Astrocyte (in vitro differentiated cells and primary cell): ENCODE measurements at regions not wholly inside any gene's neighbourhood (a gene's known extent, or its start where the extent isn't known, plus 50 kb on each side); places are given as distances from the start of the nearest gene placed in this dataset.

ENCODE experiments used
- DNase-seq: peaks from one replicate; pipeline ENCODE4 v3.0.0-alpha.2; 2010; ENCODE audit warnings: low read depth
- FAIRE-seq: peaks from 2 replicates; lab custom pipeline; 2011; peaks lifted over from hg19 to GRCh38; lab: Jason Lieb, UNC
- H2AFZ ChIP-seq: 2 replicates; pipeline ENCODE4 v1.6.0; 2012; ENCODE audit warnings: low read depth, low read length, inconsistent platforms
- H3K27ac ChIP-seq: 2 replicates; pipeline ENCODE4 v1.5.1; 2011; ENCODE audit warnings: low read depth, low read length, inconsistent platforms
- H3K27me3 ChIP-seq: 2 replicates; pipeline ENCODE4 v1.6.0; 2011; ENCODE audit warnings: low read length, inconsistent platforms; ENCODE audit not compliant: insufficient read depth
- H3K36me3 ChIP-seq: 2 replicates; pipeline ENCODE4 v1.5.1; 2011; ENCODE audit warnings: low read length, inconsistent platforms; ENCODE audit not compliant: insufficient read depth
- H3K4me1 ChIP-seq: 2 replicates; pipeline ENCODE4 v1.5.1; 2011; ENCODE audit warnings: low read length, inconsistent platforms; ENCODE audit not compliant: insufficient read depth
- H3K4me2 ChIP-seq: 2 replicates; pipeline ENCODE4 v1.6.0; 2012; ENCODE audit warnings: low read length, inconsistent platforms
- H3K4me3 ChIP-seq: 2 replicates; pipeline ENCODE4 v1.5.1; 2011; ENCODE audit warnings: low read depth, mild to moderate bottlenecking, low read length, inconsistent platforms; ENCODE audit not compliant: insufficient read depth
- H3K79me2 ChIP-seq: 2 replicates; pipeline ENCODE4 v1.6.0; 2012; ENCODE audit warnings: mild to moderate bottlenecking, low read length, inconsistent platforms; ENCODE audit not compliant: insufficient read depth
- H3K9ac ChIP-seq: 2 replicates; pipeline ENCODE4 v1.6.0; 2012; ENCODE audit warnings: mild to moderate bottlenecking, low read length, inconsistent platforms
- H3K9me3 ChIP-seq: 2 replicates; pipeline ENCODE4 v1.5.1; 2012; ENCODE audit warnings: low read depth, mild to moderate bottlenecking, low read length, inconsistent platforms; ENCODE audit not compliant: insufficient read depth
- H4K20me1 ChIP-seq: 2 replicates; pipeline ENCODE4 v1.6.0; 2012; ENCODE audit warnings: low read length, inconsistent platforms; ENCODE audit not compliant: insufficient read depth
- H3K27ac Mint-ChIP-seq: one replicate; pipeline ENCODE4 v1.8.0; 2021; ENCODE audit warnings: mild to moderate bottlenecking, mixed read lengths; ENCODE audit not compliant: unreplicated experiment
- H3K27me3 Mint-ChIP-seq: one replicate; pipeline ENCODE4 v1.8.0; 2021; ENCODE audit warnings: low read depth, mixed read lengths; ENCODE audit not compliant: unreplicated experiment
- H3K36me3 Mint-ChIP-seq: one replicate; pipeline ENCODE4 v1.8.0; 2021; ENCODE audit warnings: low read depth, mixed read lengths; ENCODE audit not compliant: unreplicated experiment
- H3K4me1 Mint-ChIP-seq: one replicate; pipeline ENCODE4 v1.8.0; 2021; ENCODE audit warnings: low read depth, mixed read lengths; ENCODE audit not compliant: unreplicated experiment
- H3K4me3 Mint-ChIP-seq: one replicate; pipeline ENCODE4 v1.8.0; 2021; ENCODE audit warnings: mild to moderate bottlenecking, moderate library complexity, mixed read lengths; ENCODE audit not compliant: unreplicated experiment
- H3K9me3 Mint-ChIP-seq: one replicate; pipeline ENCODE4 v1.8.0; 2021; ENCODE audit warnings: mild to moderate bottlenecking, mixed read lengths; ENCODE audit not compliant: unreplicated experiment
- CTCF ChIP-seq: IDR thresholded peaks from 2 replicates; pipeline ENCODE4 v1.5.1; 2011; ENCODE audit warnings: low read depth, mild to moderate bottlenecking, inconsistent platforms, low read length, moderate library complexity; ENCODE audit not compliant: insufficient read depth
- EZH2 ChIP-seq: IDR thresholded peaks from 2 replicates; pipeline ENCODE4 v1.6.1; 2012; ENCODE audit warnings: mild to moderate bottlenecking, low read length, inconsistent platforms; ENCODE audit not compliant: insufficient read depth

GRCh38 chr3:111286746-111287145 is 215.1 kb downstream of the NECTIN3 start:
- H3K4me3 Mint-ChIP-seq = no peak overlapping the region
- no peak overlapping the region for H3K4me3 ChIP-seq
- DNase-seq = no peak

GRCh38 chr3:111292117-111292516 is 220.5 kb downstream of the NECTIN3 start:
- no peak for FAIRE-seq
- peaks cover 3% of the 10 kb centered on the region for H3K9me3 Mint-ChIP-seq
- H4K20me1 ChIP-seq = no peaks in the 10 kb centered on the region
- no peaks in the 10 kb centered on the region for H3K4me1 ChIP-seq
- no peak overlapping the region for H3K4me3 ChIP-seq
- no peak overlapping the region for H3K4me2 ChIP-seq
- H3K27ac Mint-ChIP-seq = no peak overlapping the region
- no peaks in the 10 kb centered on the region for H3K27me3 ChIP-seq
- no peaks in the 10 kb centered on the region for H3K36me3 ChIP-seq
- TF ChIP-seq CTCF = no peak
- no peak for TF ChIP-seq EZH2
- no peaks in the 10 kb centered on the region for H3K79me2 ChIP-seq
- H3K4me3 Mint-ChIP-seq = no peak overlapping the region
- H3K4me1 Mint-ChIP-seq = peaks cover 3% of the 10 kb centered on the region
- no peaks in the 10 kb centered on the region for H3K9me3 ChIP-seq
- no peaks in the 10 kb centered on the region for H3K27me3 Mint-ChIP-seq
- H3K27ac ChIP-seq = no peak overlapping the region
- no peak overlapping the region for H2AFZ ChIP-seq
- DNase-seq = no peak
- H3K36me3 Mint-ChIP-seq = no peaks in the 10 kb centered on the region
- no peak overlapping the region for H3K9ac ChIP-seq

More at GRCh38 chr3:111286746-111287145, 215.1 kb downstream of the NECTIN3 start:
- H3K27me3 Mint-ChIP-seq = no peaks in the 10 kb centered on the region
- no peak overlapping the region for H3K27ac ChIP-seq
- H3K36me3 ChIP-seq = no peaks in the 10 kb centered on the region
- no peaks in the 10 kb centered on the region for H3K9me3 Mint-ChIP-seq
- H3K27ac Mint-ChIP-seq = no peak overlapping the region
- H3K4me2 ChIP-seq = no peak overlapping the region
- no peak overlapping the region for H2AFZ ChIP-seq
- no peaks in the 10 kb centered on the region for H3K27me3 ChIP-seq
- no peaks in the 10 kb centered on the region for H3K36me3 Mint-ChIP-seq
- no peaks in the 10 kb centered on the region for H3K4me1 Mint-ChIP-seq
- H4K20me1 ChIP-seq = no peaks in the 10 kb centered on the region
- TF ChIP-seq CTCF (no peak), EZH2 (no peak)
- no peaks in the 10 kb centered on the region for H3K79me2 ChIP-seq
- no peaks in the 10 kb centered on the region for H3K4me1 ChIP-seq
- no peak for FAIRE-seq
- H3K9me3 ChIP-seq = no peaks in the 10 kb centered on the region
- no peak overlapping the region for H3K9ac ChIP-seq

- DNase-seq (peak; percentile 47), FAIRE-seq (peak; percentile 39)
- H3K9me3 ChIP-seq = no peaks in the 10 kb centered on the region
- no peak for TF ChIP-seq CTCF
- TF ChIP-seq EZH2 = no peak
- no peak overlapping the region for H3K4me3 ChIP-seq
- H2AFZ ChIP-seq = no peak overlapping the region
- H3K36me3 ChIP-seq = no peaks in the 10 kb centered on the region
- no peaks in the 10 kb centered on the region for H4K20me1 ChIP-seq
- H3K79me2 ChIP-seq = no peaks in the 10 kb centered on the region
- Mint-ChIP-seq H3K4me1 (peaks cover 42% of the 10 kb centered on the region), H3K27ac (peak overlapping the region; percentile 84), H3K4me3 (no peak overlapping the region), H3K9me3 (no peaks in the 10 kb centered on the region), H3K36me3 (no peaks in the 10 kb centered on the region), H3K27me3 (no peaks in the 10 kb centered on the region)
- no peak overlapping the region for H3K4me2 ChIP-seq
- H3K9ac ChIP-seq = no peak overlapping the region
- H3K4me1 ChIP-seq = no peaks in the 10 kb centered on the region
- H3K27ac ChIP-seq = no peak overlapping the region
- no peaks in the 10 kb centered on the region for H3K27me3 ChIP-seq
Measured at GRCh38 chr3:111299192-111299615, 227.6 kb downstream of the NECTIN3 start.
